GM21390 (cell line): ENCODE measurements at regions not wholly inside any gene's neighbourhood (a gene's known extent, or its start where the extent isn't known, plus 50 kb on each side); places are given as distances from the start of the nearest gene placed in this dataset.
A peak's percentile ranks its signal among the peaks of the same experiment; 100 is the strongest.

Experiments
- ATAC-seq: cut with Tn5 transposase; IDR thresholded peaks from one replicate; pipeline ENCODE4 v1.9.1; 2021; ENCODE audit not compliant: unreplicated experiment

DNA sequence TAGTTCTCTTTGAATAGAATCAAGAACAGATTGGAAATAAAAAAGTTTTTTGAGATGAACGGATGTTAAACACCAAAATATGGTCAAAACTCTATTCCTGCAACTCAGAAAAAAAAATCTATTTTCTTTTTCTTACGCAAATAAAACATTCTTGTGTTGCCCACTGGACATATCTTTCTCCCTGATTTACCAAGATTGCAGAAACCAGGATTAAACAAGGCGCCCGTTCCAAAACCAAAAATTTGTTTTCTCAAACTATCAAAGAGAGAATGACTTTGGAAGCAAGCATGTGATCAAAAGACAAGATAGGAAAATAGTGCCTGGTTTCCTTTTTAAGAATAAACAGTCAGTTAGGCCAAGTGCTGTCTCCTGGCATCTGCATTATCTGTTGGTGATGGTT is 273.1 kb downstream of the CLIC5 start:
- no peak for ATAC-seq

GRCh38 chr6:45741437-45742171 is 274.1 kb downstream of the CLIC5 start:
- no peak for ATAC-seq

DNA sequence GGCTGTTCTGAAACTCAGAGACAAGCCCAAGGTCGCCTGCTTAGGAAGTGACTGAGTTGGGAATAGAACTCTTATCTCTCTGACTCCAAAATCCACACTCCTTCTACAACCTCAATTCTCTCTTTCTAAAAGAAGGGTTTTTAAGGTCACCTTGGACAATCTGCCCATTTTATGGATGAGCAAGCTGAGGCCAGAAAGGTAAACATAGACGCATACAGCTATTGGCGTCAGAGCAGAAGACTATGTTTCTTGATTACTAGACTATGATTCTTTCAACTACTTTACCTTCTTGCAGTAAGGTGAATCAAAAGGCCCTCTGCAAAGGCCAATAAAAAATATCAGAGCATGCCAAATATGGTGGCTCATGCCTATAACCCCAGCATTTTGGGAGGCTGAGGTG is 276.6 kb downstream of the CLIC5 start:
- no peak for ATAC-seq

DNA sequence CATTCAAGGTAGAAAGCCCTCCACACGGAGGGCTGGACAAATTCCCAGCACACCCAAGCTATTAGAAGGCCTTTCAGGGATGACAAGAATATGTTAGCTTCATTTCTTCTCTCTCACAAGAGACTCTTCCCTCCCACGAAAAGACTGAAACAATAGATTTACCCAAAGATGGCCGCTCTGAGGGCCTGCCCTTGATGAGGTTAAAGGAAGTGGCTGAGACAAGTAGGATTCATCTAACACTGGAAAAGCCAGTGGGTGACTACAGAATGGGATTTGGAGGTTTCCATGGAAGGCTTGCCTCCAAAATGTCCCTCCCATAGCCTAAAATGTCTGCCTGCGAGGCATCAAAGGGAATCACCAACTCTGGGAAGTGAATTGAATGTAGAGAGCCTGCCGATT is 277.6 kb downstream of the CLIC5 start:
- ATAC-seq, result peak; percentile 2

DNA sequence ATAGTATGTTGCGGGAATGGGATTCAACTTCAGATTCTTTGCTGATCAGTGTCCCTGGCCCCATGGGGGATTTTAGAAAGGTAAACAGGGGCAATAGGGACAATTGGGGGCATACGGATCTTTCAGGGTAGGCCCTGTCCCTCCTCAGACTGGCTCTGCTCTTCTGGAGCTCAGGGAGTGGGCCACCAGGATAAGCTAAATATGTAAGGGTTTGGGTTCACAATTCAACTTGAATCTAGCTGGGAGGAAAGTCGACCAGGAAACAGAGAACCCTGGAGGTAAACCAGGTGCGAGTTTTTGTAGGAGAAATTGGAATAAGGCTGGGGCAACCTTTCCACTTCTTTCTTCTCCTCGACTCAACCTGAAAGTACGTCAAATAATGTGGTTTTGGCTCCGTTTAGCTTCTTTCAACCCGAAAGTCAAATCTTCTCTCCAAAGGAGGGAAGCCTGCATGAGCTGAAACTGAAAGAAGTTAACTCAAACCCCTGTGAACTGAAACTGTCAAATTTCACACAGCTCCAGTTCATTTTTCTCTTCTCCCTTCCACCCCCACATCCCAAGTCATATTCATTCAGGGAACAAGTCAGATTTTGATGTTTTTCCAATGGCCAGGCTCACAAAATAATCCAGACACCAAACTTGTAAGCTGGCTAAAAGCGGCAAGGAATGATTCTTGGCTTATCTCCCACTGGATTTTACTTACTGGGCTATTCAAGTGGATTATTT is 278.2 kb downstream of the CLIC5 start:
- peak; percentile 83 for ATAC-seq

GRCh38 chr6:45736134-45736533 is 279.5 kb downstream of the CLIC5 start:
- no peak for ATAC-seq

GRCh38 chr6:45732731-45733130 is 282.9 kb downstream of the CLIC5 start:
- no peak for ATAC-seq

- no peak for ATAC-seq
These were observed 285.4 kb downstream of the CLIC5 start for GRCh38 chr6:45730232-45730631.

- ATAC-seq, result no peak
These were observed 287.0 kb downstream of the CLIC5 start for GRCh38 chr6:45728674-45729073.

DNA sequence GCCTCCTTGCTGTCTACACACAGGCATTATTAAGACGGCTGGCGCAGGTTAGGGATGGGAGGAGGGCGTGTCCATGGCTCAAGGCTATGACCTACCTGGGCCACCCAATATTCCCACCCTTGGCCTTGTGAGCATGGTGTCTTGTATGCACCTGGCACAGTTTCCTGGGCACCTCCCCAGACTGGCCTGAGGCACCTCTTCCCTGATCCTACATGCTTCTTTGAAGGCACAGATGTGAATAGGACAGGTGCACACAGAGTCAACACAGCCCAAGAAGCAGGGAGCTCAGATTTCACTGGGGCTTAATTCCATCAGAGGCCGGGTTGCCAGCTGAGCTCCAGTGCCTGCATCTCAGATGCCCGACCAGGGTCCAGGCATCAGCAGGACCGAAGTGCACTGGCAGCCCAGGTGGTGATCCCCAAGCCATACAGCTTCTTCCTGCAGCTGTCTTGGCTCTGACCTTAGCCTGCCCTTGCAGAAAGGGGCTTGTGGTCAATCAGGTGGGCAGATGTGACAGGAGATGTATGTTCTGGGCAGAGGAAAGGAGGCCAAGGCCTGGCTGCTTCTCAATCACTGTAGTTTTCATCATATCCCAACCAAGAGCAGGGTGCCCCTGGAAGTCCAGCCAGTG is 287.7 kb downstream of the CLIC5 start:
- ATAC-seq, result no peak

DNA sequence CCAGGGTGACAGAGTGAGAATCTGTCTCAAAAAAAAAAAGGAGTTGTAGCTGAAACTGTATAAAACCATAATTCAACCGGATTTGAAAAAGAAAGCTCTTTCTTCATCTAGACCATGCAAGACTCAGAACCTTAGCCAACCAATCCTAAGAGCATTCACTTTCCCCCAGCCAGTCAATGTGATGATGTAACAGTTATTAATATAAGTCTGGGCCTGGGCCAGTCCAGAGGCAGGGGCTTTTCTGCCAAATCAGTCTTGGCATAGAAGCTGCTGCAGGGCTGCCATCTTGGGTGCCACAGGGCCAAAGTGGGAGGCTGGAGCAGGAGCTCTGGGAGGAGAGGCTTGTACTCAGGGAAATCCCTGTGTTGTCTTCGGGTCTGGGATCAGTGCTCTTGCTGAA is 288.4 kb downstream of the CLIC5 start:
- no peak for ATAC-seq

GRCh38 chr6:45726444-45726843 is 289.2 kb downstream of the CLIC5 start:
- no peak for ATAC-seq

DNA sequence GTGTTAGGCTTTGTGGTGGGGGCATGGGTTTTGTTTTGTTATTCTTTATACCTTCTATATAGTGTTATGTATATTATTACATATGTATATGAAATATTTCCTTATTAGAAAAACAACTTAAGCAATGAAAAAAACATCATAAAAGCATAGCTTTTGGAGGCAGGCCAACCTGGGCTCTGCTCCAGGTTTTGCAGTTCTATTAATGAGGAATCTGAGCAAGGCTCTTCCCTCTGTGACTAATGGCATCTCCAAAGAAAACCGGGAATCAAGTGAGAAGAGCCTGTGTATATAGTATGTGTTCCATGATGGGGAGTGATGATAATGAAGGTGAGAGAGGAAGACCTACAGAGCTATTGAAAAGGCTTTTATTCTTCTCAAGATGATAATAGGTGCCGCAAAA is 291.1 kb downstream of the CLIC5 start:
- no peak for ATAC-seq

DNA sequence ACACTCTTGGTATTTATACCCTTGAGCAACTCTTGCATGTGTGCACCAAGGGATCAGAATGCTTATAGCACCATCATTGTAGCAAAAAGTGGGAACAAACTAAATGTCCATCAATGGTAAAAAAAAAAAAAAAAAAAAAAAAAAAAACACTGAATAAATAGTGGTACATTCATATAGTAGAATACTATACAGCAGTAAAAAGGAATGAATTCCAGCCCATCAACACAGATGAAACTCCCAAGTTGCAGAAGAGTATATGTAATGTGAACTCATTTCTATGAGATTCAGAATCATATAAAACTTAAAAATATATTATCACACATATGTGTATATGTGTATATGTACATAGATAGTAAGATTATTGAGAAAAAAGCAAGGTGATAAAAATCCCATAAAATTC is 291.6 kb downstream of the CLIC5 start:
- no peak for ATAC-seq

DNA sequence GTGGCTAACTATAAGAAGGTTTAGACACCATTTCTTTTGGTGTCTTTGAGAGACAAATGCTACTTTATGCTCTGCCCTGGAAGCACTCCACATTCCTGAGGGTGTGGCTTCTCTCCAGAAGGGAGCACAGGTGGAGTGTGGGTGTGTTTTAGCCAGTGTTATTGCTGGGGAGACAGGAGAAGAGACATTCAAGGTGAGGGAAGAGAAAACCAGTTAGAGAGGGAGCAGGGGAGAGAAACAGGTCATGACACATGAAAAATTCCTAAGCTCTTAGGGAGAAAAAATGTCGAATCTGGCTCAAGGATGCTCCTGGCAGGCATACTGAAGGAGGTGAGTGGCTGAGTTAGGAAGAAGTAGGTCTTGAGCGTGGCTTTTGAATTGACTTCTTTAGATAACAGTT is 292.8 kb downstream of the CLIC5 start:
- ATAC-seq, result no peak

- ATAC-seq, result no peak
These were observed 294.0 kb downstream of the CLIC5 start for GRCh38 chr6:45721665-45722064.

DNA sequence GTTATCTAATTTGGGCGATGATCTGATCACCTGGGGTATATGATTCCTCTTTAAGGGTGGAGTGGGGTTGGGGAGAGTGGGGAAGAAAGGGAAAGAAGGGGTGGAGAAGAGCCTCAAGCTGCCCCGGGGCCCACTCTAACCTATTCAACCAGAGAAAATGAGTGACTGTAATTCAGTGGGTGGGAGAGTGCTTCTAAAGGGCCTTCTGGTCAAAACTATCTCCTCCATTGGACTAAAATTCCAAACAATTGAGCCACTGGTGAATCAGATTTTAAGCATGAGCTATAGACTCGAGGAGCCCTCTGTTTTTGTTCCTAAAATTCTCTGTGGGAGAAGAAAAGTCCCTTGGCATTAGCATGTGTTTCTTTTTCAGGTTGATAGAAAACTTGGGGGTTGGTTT is 296.8 kb downstream of the CLIC5 start:
- ATAC-seq, result no peak

GRCh38 chr6:45718131-45718530 is 297.5 kb downstream of the CLIC5 start:
- ATAC-seq, result no peak

- ATAC-seq, result no peak
These were observed 297.9 kb downstream of the CLIC5 start for GRCh38 chr6:45717715-45718114.

DNA sequence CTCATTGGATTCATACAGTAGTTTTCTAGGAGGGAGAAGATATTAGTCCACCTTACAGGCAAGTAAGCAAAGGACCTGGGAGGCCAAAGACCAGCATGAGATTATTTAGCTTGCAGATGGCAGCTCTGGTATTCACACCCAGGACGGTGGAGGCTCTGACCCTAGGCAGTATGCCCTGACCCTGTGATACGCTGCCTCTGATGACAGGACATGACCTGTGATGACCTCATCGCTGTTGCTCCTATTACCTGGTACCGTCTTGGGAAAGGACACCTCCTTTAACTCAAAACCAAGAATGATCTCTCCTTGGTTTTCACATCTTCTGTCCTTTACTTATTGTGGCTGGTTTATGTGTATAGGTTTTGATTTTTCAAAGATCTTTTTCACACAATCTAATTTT is 298.6 kb downstream of the CLIC5 start:
- ATAC-seq, result no peak

DNA sequence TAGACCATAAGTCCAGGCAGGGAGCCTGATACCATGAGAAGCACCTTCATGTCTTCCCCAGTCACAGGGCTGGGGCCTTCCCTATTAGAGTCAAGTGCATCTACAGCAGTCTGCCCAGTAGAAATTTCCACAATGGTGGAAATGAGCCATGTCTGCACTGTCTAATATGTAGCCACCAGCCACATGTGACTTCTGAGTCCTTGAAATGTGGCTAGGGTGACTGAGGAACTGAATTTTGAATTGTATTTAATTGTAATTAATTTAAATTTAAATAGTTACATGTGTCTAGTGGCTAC is 300.2 kb downstream of the CLIC5 start:
- no peak for ATAC-seq

GRCh38 chr6:45714741-45715507 is 300.7 kb downstream of the CLIC5 start:
- peak; percentile 33 for ATAC-seq
